ENCODE measurements at regions not wholly inside any gene's neighbourhood (a gene's known extent, or its start where the extent isn't known, plus 50 kb on each side); places are given as distances from the start of the nearest gene placed in this dataset.

DNA sequence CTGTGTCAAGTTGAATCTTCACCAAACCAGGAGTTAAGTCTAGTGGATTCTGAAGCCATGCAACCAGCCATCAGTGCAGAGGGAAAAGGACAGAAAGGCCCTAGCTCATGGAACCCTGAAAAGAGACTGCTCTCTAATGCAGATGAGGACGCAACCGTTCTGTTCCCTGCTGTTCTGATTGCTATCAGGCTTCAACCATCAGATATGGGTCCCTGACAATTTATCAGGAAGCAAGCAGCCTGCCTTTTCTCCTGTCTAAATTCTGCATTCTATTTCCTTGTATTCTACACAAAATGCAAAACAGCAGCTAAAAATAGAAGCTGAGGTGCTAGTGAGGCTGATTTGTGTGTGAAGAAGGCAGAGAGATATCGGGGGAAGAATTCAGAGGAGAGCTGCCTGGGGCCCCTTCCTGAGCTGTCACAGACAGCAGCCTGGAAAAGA lies 68.4 kb upstream of the RTN4 start:
- TF ChIP-seq CTCF (conservative IDR thresholded peaks at IDR 0.05) (no peak), ZFX (IDR thresholded peaks at IDR 0.05) (no peak)
